ENCODE measurements at regions not wholly inside any gene's neighbourhood (a gene's known extent, or its start where the extent isn't known, plus 50 kb on each side); places are given as distances from the start of the nearest gene placed in this dataset.

GRCh38 chr11:71102251-71102995, 150.0 kb downstream of the SHANK2 start:
- Mint-ChIP-seq H3K27ac (no peak overlapping the region), H3K4me1 (no peaks in the 10 kb centered on the region), H3K4me3 (no peak overlapping the region), H3K36me3 (ENCODE audit: low read depth) (peaks cover 20% of the 10 kb centered on the region), H3K27me3 (ENCODE audit: insufficient read depth) (no peaks in the 10 kb centered on the region), H3K9me3 (no peaks in the 10 kb centered on the region)
- H3K9me3 ChIP-seq (ENCODE audit: control insufficient read depth, low read length): no peaks in the 10 kb centered on the region
- WGBS, 2 experiments (ENCODE audit: insufficient coverage in 1 of 2, insufficient read length in 1 of 2): 87 to 92% methylated on average over 14 of the region's 14 CpGs
- H3K36me3 ChIP-seq (ENCODE audit: control insufficient read depth, insufficient read depth, low read length): no peaks in the 10 kb centered on the region
- no peaks in the 10 kb centered on the region for H3K27me3 ChIP-seq (ENCODE audit: control insufficient read depth, insufficient read depth, low read length, poor library complexity, severe bottlenecking)
- TF ChIP-seq CTCF (conservative IDR thresholded peaks at IDR 0.05): no peak
- H3K27ac ChIP-seq (ENCODE audit: low read depth, low read length): no peak overlapping the region
- H3K9ac ChIP-seq (ENCODE audit: extremely low read depth, low read length, poor library complexity, severe bottlenecking): no peak overlapping the region
- H3K4me1 ChIP-seq (ENCODE audit: control insufficient read depth, insufficient read depth, low read length): no peaks in the 10 kb centered on the region
- H3K4me3 ChIP-seq (ENCODE audit: low read length): no peak overlapping the region
- DNase-seq: no peak

GRCh38 chr11:71101606-71102005, 150.8 kb downstream of the SHANK2 start:
- peaks cover 24% of the 10 kb centered on the region for H3K36me3 Mint-ChIP-seq (ENCODE audit: low read depth)
- Histone ChIP-seq H3K4me1 (ENCODE audit: control insufficient read depth, insufficient read depth, low read length) (no peaks in the 10 kb centered on the region), H3K9ac (ENCODE audit: extremely low read depth, low read length, poor library complexity, severe bottlenecking) (no peak overlapping the region), H3K9me3 (ENCODE audit: control insufficient read depth, low read length) (no peaks in the 10 kb centered on the region), H3K4me3 (ENCODE audit: low read length) (no peak overlapping the region), H3K36me3 (ENCODE audit: control insufficient read depth, insufficient read depth, low read length) (no peaks in the 10 kb centered on the region), H3K27me3 (ENCODE audit: control insufficient read depth, insufficient read depth, low read length, poor library complexity, severe bottlenecking) (no peaks in the 10 kb centered on the region), H3K27ac (ENCODE audit: low read depth, low read length) (no peak overlapping the region)
- DNase-seq: no peak
- H3K4me3 Mint-ChIP-seq: no peak overlapping the region
- no peaks in the 10 kb centered on the region for H3K27me3 Mint-ChIP-seq (ENCODE audit: insufficient read depth)
- TF ChIP-seq CTCF (conservative IDR thresholded peaks at IDR 0.05): no peak
- 91 to 92% methylated on average over 13 to 17 of the region's 17 CpGs for WGBS, 2 experiments (ENCODE audit: insufficient coverage in 1 of 2, insufficient read length in 1 of 2)
- H3K9me3 Mint-ChIP-seq: no peaks in the 10 kb centered on the region
- no peaks in the 10 kb centered on the region for H3K4me1 Mint-ChIP-seq
- H3K27ac Mint-ChIP-seq: no peak overlapping the region

- H3K27me3 ChIP-seq (ENCODE audit: control insufficient read depth, insufficient read depth, low read length, poor library complexity, severe bottlenecking): no peaks in the 10 kb centered on the region
- H3K27me3 Mint-ChIP-seq (ENCODE audit: insufficient read depth): no peaks in the 10 kb centered on the region
- DNase-seq: no peak
- H3K9me3 Mint-ChIP-seq: no peaks in the 10 kb centered on the region
- WGBS, 2 experiments (ENCODE audit: insufficient coverage in 1 of 2, insufficient read length in 1 of 2): 89 to 93% methylated on average over 3 to 7 of the region's 7 CpGs
- H3K27ac ChIP-seq (ENCODE audit: low read depth, low read length): no peak overlapping the region
- H3K36me3 Mint-ChIP-seq (ENCODE audit: low read depth): peaks cover 21% of the 10 kb centered on the region
- H3K9ac ChIP-seq (ENCODE audit: extremely low read depth, low read length, poor library complexity, severe bottlenecking): no peak overlapping the region
- no peaks in the 10 kb centered on the region for H3K4me1 Mint-ChIP-seq
- no peaks in the 10 kb centered on the region for H3K9me3 ChIP-seq (ENCODE audit: control insufficient read depth, low read length)
- no peak overlapping the region for H3K4me3 ChIP-seq (ENCODE audit: low read length)
- no peak for TF ChIP-seq CTCF (conservative IDR thresholded peaks at IDR 0.05)
- no peak overlapping the region for H3K27ac Mint-ChIP-seq
- H3K4me1 ChIP-seq (ENCODE audit: control insufficient read depth, insufficient read depth, low read length): no peaks in the 10 kb centered on the region
- H3K36me3 ChIP-seq (ENCODE audit: control insufficient read depth, insufficient read depth, low read length): no peaks in the 10 kb centered on the region
- no peak overlapping the region for H3K4me3 Mint-ChIP-seq
These were observed 151.3 kb downstream of the SHANK2 start for GRCh38 chr11:71101046-71101445.
